ENCODE measurements at regions not wholly inside any gene's neighbourhood (a gene's known extent, or its start where the extent isn't known, plus 50 kb on each side); places are given as distances from the start of the nearest gene placed in this dataset.
A peak's percentile ranks its signal among the peaks of the same experiment; 100 is the strongest.

DNA sequence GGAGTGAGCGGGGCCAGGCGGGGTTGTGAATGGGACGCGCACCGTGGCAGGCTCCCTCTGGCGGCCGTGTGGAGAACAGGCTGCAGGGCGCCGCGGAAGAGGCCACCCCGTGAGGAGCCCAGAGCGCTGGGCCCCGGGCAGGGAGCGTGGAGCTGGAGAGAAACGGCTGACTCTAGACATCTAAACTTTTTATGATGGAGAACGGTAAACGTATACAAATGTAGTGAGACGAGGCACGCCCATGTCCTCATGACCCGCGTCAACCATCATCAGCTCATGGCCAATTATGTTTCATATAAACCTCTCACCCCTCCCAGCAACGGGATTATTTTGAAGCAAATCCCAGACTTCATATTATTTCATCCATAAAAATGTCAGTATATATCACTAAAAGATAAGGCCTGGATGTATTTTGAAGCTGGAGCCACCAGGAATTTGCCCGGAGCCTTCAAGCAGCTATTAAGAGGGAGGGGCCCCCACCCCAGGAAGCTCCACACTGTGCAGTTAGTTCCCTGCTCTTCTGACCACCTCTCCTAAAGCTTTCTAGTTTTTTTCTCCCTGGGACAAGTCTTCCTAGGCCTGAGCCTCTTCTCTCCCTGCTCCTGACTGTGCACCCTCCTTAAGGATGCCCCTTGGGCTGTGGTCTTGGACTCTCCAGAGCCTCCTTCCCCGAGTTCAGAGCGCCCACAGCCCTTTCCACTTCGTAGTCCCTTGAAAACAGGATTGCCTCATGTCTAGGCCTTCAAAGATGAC is 149.5 kb downstream of the SMAD6 start (continued):
- 0 out of 4 replicates have a peak, but pooled peaks of 1 of the 2 experiments have one; percentile 21 for TF ChIP-seq BHLHE40 (IDR thresholded peaks at IDR 0.05; ENCODE audit: borderline replicate concordance in 1 of 2, low read depth in 2 of 2, low read length in 1 of 2)
- no peak for TF ChIP-seq BACH1 (IDR thresholded peaks at IDR 0.05; ENCODE audit: borderline replicate concordance)
- TF ChIP-seq, protein P1, sequence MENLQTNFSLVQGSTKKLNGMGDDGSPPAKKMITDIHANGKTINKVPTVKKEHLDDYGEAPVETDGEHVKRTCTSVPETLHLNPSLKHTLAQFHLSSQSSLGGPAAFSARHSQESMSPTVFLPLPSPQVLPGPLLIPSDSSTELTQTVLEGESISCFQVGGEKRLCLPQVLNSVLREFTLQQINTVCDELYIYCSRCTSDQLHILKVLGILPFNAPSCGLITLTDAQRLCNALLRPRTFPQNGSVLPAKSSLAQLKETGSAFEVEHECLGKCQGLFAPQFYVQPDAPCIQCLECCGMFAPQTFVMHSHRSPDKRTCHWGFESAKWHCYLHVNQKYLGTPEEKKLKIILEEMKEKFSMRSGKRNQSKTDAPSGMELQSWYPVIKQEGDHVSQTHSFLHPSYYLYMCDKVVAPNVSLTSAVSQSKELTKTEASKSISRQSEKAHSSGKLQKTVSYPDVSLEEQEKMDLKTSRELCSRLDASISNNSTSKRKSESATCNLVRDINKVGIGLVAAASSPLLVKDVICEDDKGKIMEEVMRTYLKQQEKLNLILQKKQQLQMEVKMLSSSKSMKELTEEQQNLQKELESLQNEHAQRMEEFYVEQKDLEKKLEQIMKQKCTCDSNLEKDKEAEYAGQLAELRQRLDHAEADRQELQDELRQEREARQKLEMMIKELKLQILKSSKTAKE (IDR thresholded peaks at IDR 0.05; ENCODE audit: low read depth, poor library complexity, severe bottlenecking): no peak
- TF ChIP-seq RAD21 (IDR thresholded peaks at IDR 0.05; ENCODE audit: insufficient read depth, low read depth, low read length): peak; percentile 67
- TF ChIP-seq MYC (IDR thresholded peaks at IDR 0.05; ENCODE audit: insufficient read depth, insufficient read length, insufficient replicate concordance, low read length, severe bottlenecking): no peak
- TF ChIP-seq EED (IDR thresholded peaks at IDR 0.05; ENCODE audit: low read depth): no peak
- no peak for TF ChIP-seq TCF3 (IDR thresholded peaks at IDR 0.05; ENCODE audit: borderline replicate concordance, insufficient read depth, low read depth, low read length)
- no peak for TF ChIP-seq CBX3 (IDR thresholded peaks at IDR 0.05; ENCODE audit: borderline replicate concordance, low read depth)
- TF ChIP-seq, protein P2, sequence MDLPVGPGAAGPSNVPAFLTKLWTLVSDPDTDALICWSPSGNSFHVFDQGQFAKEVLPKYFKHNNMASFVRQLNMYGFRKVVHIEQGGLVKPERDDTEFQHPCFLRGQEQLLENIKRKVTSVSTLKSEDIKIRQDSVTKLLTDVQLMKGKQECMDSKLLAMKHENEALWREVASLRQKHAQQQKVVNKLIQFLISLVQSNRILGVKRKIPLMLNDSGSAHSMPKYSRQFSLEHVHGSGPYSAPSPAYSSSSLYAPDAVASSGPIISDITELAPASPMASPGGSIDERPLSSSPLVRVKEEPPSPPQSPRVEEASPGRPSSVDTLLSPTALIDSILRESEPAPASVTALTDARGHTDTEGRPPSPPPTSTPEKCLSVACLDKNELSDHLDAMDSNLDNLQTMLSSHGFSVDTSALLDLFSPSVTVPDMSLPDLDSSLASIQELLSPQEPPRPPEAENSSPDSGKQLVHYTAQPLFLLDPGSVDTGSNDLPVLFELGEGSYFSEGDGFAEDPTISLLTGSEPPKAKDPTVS (IDR thresholded peaks at IDR 0.05; ENCODE audit: low read depth, low read length): no peak
- TF ChIP-seq ZNF24 (IDR thresholded peaks at IDR 0.05): no peak
- TF ChIP-seq POLR2A (IDR thresholded peaks at IDR 0.05; ENCODE audit: low read depth, low read length): no peak
- no peak for TF ChIP-seq SP1 (IDR thresholded peaks at IDR 0.05; ENCODE audit: low read depth, low read length)
- peak; percentile 90 for TF ChIP-seq SMC3 (IDR thresholded peaks at IDR 0.05; ENCODE audit: borderline replicate concordance, low read length)
- no peak for TF ChIP-seq CBFB (IDR thresholded peaks at IDR 0.05; ENCODE audit: low read depth)
- TF ChIP-seq SRF (IDR thresholded peaks at IDR 0.05; ENCODE audit: low read depth in 2 of 2, low read length in 2 of 2): peak in 1 of 2 experiments; percentile 24; a peak in 1 of 4 replicates
- TF ChIP-seq, protein P3, sequence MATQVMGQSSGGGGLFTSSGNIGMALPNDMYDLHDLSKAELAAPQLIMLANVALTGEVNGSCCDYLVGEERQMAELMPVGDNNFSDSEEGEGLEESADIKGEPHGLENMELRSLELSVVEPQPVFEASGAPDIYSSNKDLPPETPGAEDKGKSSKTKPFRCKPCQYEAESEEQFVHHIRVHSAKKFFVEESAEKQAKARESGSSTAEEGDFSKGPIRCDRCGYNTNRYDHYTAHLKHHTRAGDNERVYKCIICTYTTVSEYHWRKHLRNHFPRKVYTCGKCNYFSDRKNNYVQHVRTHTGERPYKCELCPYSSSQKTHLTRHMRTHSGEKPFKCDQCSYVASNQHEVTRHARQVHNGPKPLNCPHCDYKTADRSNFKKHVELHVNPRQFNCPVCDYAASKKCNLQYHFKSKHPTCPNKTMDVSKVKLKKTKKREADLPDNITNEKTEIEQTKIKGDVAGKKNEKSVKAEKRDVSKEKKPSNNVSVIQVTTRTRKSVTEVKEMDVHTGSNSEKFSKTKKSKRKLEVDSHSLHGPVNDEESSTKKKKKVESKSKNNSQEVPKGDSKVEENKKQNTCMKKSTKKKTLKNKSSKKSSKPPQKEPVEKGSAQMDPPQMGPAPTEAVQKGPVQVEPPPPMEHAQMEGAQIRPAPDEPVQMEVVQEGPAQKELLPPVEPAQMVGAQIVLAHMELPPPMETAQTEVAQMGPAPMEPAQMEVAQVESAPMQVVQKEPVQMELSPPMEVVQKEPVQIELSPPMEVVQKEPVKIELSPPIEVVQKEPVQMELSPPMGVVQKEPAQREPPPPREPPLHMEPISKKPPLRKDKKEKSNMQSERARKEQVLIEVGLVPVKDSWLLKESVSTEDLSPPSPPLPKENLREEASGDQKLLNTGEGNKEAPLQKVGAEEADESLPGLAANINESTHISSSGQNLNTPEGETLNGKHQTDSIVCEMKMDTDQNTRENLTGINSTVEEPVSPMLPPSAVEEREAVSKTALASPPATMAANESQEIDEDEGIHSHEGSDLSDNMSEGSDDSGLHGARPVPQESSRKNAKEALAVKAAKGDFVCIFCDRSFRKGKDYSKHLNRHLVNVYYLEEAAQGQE (IDR thresholded peaks at IDR 0.05; ENCODE audit: low read depth, low read length): no peak
- TF ChIP-seq RUNX3 (IDR thresholded peaks at IDR 0.05; ENCODE audit: low read length): no peak
- no peak for TF ChIP-seq CBX5 (IDR thresholded peaks at IDR 0.05; ENCODE audit: low read depth)
- no peak for TF ChIP-seq JUNB (IDR thresholded peaks at IDR 0.05)
- no peak for TF ChIP-seq ATF7 (IDR thresholded peaks at IDR 0.05; ENCODE audit: low read depth)
- TF ChIP-seq IRF4 (IDR thresholded peaks at IDR 0.05; ENCODE audit: low read depth, low read length): no peak
- TF ChIP-seq KAT2A (conservative IDR thresholded peaks at IDR 0.05; ENCODE audit: control insufficient read depth, low read depth, low read length): no peak
